D721Med (cell line): ENCODE measurements at regions not wholly inside any gene's neighbourhood (a gene's known extent, or its start where the extent isn't known, plus 50 kb on each side); places are given as distances from the start of the nearest gene placed in this dataset.

Source experiments
- DNase-seq: peaks from one replicate; pipeline ENCODE4 v3.0.0; 2011; ENCODE audit warnings: low spot score; ENCODE audit not compliant: insufficient read length
- FAIRE-seq: peaks from 2 replicates; lab custom pipeline; 2011; peaks lifted over from hg19 to GRCh38; lab: Jason Lieb, UNC
- TF ChIP-seq, protein P1 (sequence below): IDR thresholded peaks from 2 replicates; pipeline ENCODE4 v1.5.1; 2012; ENCODE audit warnings: mild to moderate bottlenecking, control low read depth; ENCODE audit not compliant: insufficient read depth; ENCODE audit errors: missing control alignments

- TF ChIP-seq, protein P1, sequence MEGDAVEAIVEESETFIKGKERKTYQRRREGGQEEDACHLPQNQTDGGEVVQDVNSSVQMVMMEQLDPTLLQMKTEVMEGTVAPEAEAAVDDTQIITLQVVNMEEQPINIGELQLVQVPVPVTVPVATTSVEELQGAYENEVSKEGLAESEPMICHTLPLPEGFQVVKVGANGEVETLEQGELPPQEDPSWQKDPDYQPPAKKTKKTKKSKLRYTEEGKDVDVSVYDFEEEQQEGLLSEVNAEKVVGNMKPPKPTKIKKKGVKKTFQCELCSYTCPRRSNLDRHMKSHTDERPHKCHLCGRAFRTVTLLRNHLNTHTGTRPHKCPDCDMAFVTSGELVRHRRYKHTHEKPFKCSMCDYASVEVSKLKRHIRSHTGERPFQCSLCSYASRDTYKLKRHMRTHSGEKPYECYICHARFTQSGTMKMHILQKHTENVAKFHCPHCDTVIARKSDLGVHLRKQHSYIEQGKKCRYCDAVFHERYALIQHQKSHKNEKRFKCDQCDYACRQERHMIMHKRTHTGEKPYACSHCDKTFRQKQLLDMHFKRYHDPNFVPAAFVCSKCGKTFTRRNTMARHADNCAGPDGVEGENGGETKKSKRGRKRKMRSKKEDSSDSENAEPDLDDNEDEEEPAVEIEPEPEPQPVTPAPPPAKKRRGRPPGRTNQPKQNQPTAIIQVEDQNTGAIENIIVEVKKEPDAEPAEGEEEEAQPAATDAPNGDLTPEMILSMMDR, result no peak
- FAIRE-seq, result no peak
- DNase-seq, result no peak
Observed at GRCh38 chr1:83790446-83790845, 208.5 kb downstream of the TTLL7 start.

DNA sequence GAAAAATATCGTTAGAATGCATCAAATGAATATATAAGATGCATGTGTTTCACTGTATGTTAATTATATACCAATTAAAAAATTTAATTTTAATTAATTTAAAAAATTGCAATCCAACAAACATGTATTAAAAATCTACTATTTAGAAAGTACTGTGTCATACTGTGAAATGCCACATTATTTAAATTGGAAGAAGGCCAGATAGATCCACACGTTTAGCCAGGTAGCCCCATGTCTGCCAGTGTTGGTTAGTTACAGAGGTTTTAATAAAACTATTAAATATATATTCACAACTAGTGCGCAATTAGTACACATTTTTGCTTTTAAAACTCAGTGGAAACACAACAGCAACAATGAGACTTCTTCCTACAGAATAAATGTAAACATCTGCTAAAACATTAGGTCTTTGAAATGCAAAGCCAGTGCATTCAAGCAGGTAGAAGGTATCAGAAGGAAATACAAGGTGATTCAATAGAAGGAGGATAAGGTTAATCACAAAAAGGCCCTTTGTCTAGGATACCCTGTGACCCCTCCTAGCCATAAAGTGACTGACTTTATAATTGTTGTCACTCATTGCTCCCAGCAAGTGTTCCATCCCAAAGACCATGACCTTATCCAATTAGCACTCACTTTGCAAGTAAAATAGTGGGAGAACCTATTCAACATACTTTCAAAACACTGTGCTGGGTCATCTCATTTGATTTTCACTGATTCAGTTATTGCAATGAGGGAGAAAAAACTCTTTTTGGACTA lies 211.5 kb downstream of the TTLL7 start:
- TF ChIP-seq, protein P1, result no peak
- FAIRE-seq, result no peak
- DNase-seq, result no peak

- DNase-seq, result no peak
- TF ChIP-seq, protein P1, result no peak
- FAIRE-seq, result no peak
Observed at GRCh38 chr1:83781667-83782066, 217.3 kb downstream of the TTLL7 start.

- DNase-seq (no peak), FAIRE-seq (no peak)
- TF ChIP-seq, protein P1, result no peak
Observed at GRCh38 chr1:83779565-83779964, 219.4 kb downstream of the TTLL7 start.

DNA sequence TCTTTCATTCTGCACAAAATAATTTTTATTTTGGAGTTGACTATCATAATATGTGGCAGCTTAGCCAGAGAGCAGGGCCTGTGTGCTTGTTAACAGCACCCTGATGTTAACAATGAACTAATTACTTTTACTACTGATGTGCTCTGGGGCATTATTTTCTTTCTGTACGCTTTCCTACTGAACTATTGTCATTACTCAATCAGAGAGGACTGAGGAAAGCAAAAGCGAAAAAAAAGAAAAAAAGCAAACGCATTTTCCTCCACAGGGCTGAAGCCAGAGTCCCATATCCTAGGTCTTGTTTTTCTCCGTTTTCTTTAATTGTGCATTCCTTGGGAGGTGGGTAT lies 221.2 kb downstream of the TTLL7 start:
- DNase-seq (no peak), FAIRE-seq (no peak)
- TF ChIP-seq, protein P1, result no peak

DNA sequence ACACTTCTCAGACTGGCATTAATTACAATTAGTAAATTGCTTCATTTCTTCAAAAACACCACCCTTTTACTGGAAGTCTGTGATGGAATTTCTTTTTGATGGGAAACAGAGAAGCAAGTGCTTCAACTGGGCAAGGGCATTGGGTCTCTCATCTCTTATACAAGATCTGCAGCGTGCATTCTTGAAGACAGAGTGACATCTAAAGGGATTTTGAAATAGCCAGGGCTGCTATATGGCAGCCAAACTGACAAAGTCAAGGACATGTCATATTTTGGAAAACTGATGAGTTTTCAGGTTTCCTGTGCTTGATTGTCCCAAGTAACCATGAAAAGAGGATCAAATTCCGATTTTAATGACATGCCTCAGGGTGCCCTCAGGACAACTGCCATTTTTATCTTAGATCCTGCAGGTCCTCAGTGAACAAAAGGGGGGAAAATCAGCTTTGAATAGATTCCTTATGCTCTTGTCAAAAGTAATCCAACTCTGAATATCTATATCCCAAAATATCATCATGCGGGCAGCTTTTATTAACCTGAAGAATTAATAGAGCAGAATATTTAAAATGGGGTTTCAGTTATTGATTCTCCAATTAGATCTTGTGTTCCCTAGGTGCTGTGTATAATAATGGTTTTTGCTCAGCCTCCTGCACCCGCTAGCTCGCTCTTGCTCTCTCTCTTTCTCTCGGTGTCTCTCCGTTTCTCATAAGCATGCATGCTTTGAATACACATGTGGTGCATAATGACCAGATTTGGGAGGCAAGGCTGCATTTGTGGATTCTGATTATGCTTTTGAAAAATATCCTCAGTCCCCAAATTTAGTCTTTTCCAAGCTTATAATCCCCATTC lies 221.8 kb downstream of the TTLL7 start:
- TF ChIP-seq, protein P1, result no peak
- no peak for FAIRE-seq
- DNase-seq, result no peak
